IPS-18c (cell line): ENCODE measurements at regions not wholly inside any gene's neighbourhood (a gene's known extent, or its start where the extent isn't known, plus 50 kb on each side); places are given as distances from the start of the nearest gene placed in this dataset.
"Not testable (repeated sequence)": the region's sequence is repeated elsewhere in the genome, so short reads cannot be mapped to it uniquely, and the experiment has no call there.

Experiments
- H3K4me3 ChIP-seq: 2 replicates; pipeline ENCODE4 v1.7.0; 2013; ENCODE audit warnings: low read depth, mild to moderate bottlenecking, low read length, moderate library complexity; ENCODE audit not compliant: insufficient read depth
- H3K9me3 ChIP-seq: one replicate; pipeline ENCODE4 v1.6.1; 2013; ENCODE audit warnings: mild to moderate bottlenecking, low read length, moderate library complexity; ENCODE audit not compliant: control insufficient read depth, insufficient read depth

DNA sequence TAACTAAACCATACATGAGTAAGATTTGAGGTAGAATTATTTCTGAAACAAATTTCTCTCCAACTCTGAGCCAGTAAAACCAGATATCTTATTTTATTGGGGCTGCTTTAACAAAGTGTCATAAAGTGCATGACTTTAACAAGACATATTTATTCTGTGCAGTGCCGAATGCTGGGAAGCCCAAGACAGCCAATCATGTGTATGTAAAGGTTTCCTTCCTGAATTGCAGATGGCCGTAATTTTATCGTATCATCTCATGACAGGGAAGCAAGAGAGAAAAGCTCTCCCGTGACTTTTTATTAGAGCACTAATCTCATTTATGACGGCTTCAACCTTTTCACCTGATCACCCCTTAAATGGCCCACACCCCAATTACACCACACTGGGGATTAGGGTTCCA lies 777.9 kb downstream of the TMEM121 start:
- Histone ChIP-seq H3K9me3 (peaks cover 6% of the 10 kb centered on the region), H3K4me3 (no peak overlapping the region)

DNA sequence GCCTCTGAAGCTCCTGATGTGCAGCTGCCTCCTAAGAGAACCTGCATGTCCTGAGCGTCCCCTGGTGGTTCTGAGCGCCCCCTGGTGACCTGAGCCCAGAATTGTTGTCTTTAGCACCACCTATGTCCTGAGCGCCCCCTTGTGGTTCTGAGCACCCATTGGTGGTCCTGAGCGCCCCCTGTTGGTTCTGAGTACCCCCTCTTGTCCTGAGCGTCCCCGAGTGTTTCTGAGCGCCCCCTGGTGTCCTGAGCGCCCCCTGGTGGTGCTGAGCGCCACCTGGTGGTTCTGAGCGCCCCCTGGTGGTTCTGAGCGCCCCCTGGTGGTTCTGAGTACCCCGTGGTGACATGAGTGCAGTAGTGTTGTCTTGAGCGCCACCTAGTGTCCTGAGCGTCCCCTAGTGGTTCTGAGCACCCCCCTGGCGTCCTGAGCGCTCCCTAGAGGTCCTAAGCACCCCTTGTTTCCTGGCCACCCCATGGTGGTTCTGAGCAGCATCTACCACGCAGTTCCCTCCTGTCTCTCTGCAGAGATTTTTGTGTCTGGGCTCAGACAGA lies 782.5 kb downstream of the TMEM121 start:
- H3K9me3 ChIP-seq = peaks cover 16% of the 10 kb centered on the region
- no peak overlapping the region for H3K4me3 ChIP-seq

GRCh38 chr14:106309423-106309822 lies 783.0 kb downstream of the TMEM121 start:
- H3K9me3 ChIP-seq = peaks cover 16% of the 10 kb centered on the region
- no peak overlapping the region for H3K4me3 ChIP-seq

- no peak overlapping the region for H3K4me3 ChIP-seq
- H3K9me3 ChIP-seq = peaks cover 9% of the 10 kb centered on the region
Observed at GRCh38 chr14:106315436-106315835, 789.1 kb downstream of the TMEM121 start.

DNA sequence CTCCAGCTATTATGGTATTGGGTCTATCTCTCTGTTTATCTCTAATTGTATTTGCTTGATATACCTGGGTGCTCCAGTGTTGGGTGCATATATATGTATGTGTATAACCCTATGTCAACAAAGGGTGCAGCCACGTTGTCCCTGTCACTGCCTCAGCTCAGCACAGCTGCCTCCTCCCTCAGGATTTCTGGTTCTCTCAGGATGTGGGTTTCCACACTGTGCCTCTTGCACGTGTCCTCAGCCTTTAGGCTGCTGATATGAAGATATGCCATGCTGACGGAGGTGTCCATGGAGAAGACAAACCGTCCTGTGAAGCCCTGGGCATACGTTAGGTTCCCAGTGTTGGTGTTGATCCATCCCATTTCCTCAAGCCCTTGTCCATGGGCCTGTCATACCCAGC lies 791.2 kb downstream of the TMEM121 start:
- Histone ChIP-seq H3K9me3 (peaks cover 12% of the 10 kb centered on the region), H3K4me3 (no peak overlapping the region)

DNA sequence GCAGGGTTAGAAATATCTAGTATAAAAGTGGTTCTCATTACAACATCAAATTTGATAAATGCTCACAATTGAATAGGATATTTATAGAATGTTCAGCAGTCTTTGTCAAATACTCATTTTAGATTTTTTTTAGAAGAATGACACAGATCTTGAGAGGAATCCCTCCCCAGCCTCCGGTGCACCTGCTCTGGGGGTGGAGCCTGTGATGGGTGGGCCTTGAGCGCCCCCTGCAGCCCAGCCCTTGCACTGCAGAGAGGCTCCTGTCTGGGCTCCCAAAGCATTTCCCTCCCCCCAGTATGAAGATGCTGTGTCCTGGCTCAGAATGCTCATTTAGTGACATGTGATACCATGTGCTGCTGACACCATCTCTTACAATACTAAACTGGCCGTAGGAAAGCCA lies 792.3 kb downstream of the TMEM121 start:
- Histone ChIP-seq H3K9me3 (peaks cover 17% of the 10 kb centered on the region), H3K4me3 (no peak overlapping the region)

DNA sequence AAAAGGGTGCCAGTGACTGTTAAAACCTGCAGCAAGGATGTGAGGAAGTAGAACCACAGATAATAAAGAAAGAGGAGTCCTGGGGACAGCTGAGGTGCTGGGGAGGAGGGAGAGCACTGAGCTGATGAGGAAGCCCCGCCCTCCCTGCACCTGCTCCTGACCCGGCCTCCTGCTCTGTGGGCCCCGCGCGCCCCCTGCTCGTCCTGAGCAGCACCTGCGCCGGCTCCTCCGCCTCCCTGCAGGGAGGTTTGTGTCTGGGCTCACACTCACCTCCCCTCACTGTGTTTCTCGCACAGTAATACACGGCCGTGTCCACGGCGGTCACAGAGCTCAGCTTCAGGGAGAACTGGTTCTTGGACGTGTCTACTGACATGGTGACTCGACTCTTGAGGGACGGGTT lies 797.6 kb downstream of the TMEM121 start:
- not testable (repeated sequence) for H3K4me3 ChIP-seq
- H3K9me3 ChIP-seq = peaks cover 27% of the 10 kb centered on the region

- peaks cover 20% of the 10 kb centered on the region for H3K9me3 ChIP-seq
Observed at GRCh38 chr14:106327234-106327633, 800.9 kb downstream of the TMEM121 start.

DNA sequence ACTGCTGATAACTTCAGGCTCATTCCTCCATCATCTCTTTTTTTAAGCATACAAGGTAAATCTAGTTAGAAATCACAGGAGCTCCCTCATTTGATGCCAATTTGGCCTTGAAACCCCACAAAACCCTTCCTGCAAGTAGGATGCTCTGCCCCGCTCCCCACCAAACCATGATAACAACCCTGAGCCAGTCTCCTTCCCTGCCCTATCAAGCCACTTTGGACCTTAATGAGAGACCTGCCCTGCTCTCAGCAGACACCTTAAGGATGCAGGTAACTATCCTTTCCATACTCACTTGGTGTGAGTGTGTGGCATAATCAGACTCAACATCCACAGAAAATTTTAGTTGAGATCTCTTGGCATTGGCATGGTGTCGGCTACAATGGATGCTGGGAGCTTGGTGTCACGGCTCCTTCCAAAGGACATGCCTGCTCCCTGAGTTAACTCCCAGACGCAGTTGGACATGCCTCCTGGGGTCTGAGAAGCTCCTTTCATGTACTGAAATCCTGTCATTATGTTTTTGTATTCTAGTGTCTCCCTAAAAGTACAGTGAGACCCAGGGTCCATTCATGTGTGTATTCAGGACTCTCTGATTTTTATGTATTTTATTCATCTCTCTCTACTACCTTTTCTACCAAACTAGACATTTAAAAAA lies 801.4 kb downstream of the TMEM121 start:
- peaks cover 14% of the 10 kb centered on the region for H3K9me3 ChIP-seq

More at GRCh38 chr14:106327234-106327633, 800.9 kb downstream of the TMEM121 start:
- H3K4me3 ChIP-seq = no peak overlapping the region

GRCh38 chr14:106329243-106329642 lies 802.9 kb downstream of the TMEM121 start:
- not testable (repeated sequence) for H3K9me3 ChIP-seq, H3K4me3 ChIP-seq

More for the DNA sequence above, 801.4 kb downstream of the TMEM121 start:
- not testable (repeated sequence) for H3K4me3 ChIP-seq

- H3K4me3 ChIP-seq = not testable (repeated sequence)
- peaks cover 16% of the 10 kb centered on the region for H3K9me3 ChIP-seq
Observed at GRCh38 chr14:106329987-106330774, 803.8 kb downstream of the TMEM121 start.

- H3K4me3 ChIP-seq = not testable (repeated sequence)
Observed at GRCh38 chr14:106334428-106335109, 808.2 kb downstream of the TMEM121 start.

DNA sequence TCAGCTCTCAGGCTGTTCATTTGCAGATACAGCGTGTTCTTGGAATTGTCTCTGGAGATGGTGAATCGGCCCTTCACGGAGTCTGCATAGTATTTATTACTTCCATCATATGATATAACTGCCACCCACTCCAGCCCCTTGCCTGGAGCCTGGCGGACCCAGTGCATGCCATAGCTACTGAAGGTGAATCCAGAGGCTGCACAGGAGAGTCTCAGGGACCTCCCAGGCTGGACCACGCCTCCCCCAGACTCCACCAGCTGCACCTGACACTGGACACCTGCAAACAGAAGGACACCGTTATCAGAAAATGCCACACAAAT lies 808.7 kb downstream of the TMEM121 start:
- not testable (repeated sequence) for H3K9me3 ChIP-seq, H3K4me3 ChIP-seq

More at GRCh38 chr14:106334428-106335109, 808.2 kb downstream of the TMEM121 start:
- H3K9me3 ChIP-seq = not testable (repeated sequence)

GRCh38 chr14:106338775-106339174 lies 812.4 kb downstream of the TMEM121 start:
- H3K9me3 ChIP-seq = peaks cover 21% of the 10 kb centered on the region
- not testable (repeated sequence) for H3K4me3 ChIP-seq

DNA sequence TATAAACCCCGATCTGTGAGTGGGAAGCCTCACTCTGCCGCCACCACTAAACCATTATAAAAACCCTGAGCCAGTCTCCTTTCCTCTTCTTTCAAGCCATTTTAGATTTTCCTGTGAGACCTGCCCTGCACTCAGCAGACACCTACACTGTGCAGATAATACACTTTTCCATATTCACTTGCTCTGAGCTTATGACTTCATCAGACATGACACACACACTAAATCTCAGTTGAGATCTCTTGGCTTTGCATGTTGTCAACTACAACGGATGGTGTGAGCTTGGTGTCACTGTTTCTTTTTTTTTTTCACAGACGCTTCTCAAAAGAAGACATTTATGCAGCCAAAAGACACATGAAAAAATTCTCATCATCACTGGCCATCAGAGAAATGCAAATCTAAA lies 814.3 kb downstream of the TMEM121 start:
- H3K4me3 ChIP-seq = not testable (repeated sequence)
- peaks cover 19% of the 10 kb centered on the region for H3K9me3 ChIP-seq

DNA sequence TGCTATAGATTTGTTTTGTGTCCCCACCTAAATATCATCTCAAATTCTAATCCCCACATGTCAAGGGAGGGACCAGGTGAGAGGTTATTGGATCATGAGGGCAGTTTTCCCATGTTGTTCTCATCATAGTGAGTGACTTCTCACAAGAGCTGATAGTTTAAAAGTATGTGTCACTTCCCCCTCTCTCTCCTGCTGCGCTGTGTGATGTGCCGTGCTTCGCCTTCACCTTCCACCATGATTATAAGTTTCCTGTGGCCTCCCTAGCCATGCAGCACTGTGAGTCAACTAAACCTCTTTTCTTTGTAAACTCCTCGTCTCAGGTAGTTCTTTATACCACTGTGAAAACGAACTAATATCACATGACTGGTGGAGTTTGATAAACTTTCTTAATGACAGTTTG lies 814.8 kb downstream of the TMEM121 start:
- H3K9me3 ChIP-seq = peaks cover 21% of the 10 kb centered on the region
- not testable (repeated sequence) for H3K4me3 ChIP-seq

DNA sequence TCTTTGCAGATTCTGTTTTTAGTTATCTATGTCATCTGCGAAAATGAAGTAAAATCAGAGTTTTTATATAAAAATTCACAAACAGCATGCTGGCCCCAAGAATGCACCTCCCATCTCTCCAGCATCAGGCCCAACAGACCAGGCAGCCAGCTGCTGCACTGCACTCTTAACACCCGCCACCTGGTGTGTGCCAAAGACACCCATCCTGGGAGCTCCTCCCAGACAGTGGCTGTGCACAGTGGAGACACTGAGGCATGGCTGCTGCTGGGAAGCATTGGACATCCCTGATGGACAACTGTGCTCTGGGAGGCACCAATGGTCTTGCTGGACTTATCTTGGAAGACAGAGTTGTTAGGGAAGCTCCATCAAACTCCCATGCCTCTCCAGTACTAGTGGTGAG lies 817.2 kb downstream of the TMEM121 start:
- peaks cover 38% of the 10 kb centered on the region for H3K9me3 ChIP-seq

More for the DNA sequence above, 817.2 kb downstream of the TMEM121 start:
- H3K4me3 ChIP-seq = peak overlapping the region; percentile 2; the same call in 1 of the 2 replicates
